Activated CD8-positive, alpha-beta T cell treated with anti-CD3 and anti-CD28 coated beads for 36 hours (primary cell): ENCODE measurements at regions not wholly inside any gene's neighbourhood (a gene's known extent, or its start where the extent isn't known, plus 50 kb on each side); places are given as distances from the start of the nearest gene placed in this dataset.
A peak's percentile ranks its signal among the peaks of the same experiment; 100 is the strongest.
"Not testable (repeated sequence)": the region's sequence is repeated elsewhere in the genome, so short reads cannot be mapped to it uniquely, and the experiment has no call there.

Experiments used
- ATAC-seq: fragments of 200-7000 bp; cut with Tn5 transposase; one replicate; pipeline ENCODE4 v1.10.0; 2021; ENCODE audit warnings: mild to moderate bottlenecking, moderate library complexity
- CTCF ChIA-PET: fragments of 350-600 bp; sonication (Branson Sonifier 250); formaldehyde crosslinking; loops from one replicate; lab custom pipeline; 2021; ENCODE audit warnings: antibody characterized with exemption; lab: Charles Lee
- POLR2A ChIA-PET: fragments of 350-600 bp; sonication (Branson Sonifier 250); formaldehyde crosslinking; loops from one replicate; lab custom pipeline; 2021; ENCODE audit warnings: antibody characterized with exemption; lab: Charles Lee
- DNase-seq: peaks from one replicate; pipeline ENCODE4 v3.0.0-alpha.2; 2020
- H3K27ac Mint-ChIP-seq: one replicate; pipeline ENCODE4 v1.8.0; 2021; ENCODE audit warnings: mild to moderate bottlenecking, mixed read lengths
- H3K27me3 Mint-ChIP-seq: one replicate; pipeline ENCODE4 v1.8.0; 2021; ENCODE audit warnings: mixed read lengths
- H3K36me3 Mint-ChIP-seq: one replicate; pipeline ENCODE4 v1.8.0; 2021; ENCODE audit warnings: low read depth, mixed read lengths
- H3K4me1 Mint-ChIP-seq: one replicate; pipeline ENCODE4 v1.8.0; 2021; ENCODE audit warnings: low read depth, mixed read lengths
- H3K4me3 Mint-ChIP-seq: one replicate; pipeline ENCODE4 v1.8.0; 2021; ENCODE audit warnings: mild to moderate bottlenecking, moderate library complexity, mixed read lengths
- H3K9me3 Mint-ChIP-seq: one replicate; pipeline ENCODE4 v1.8.0; 2021; ENCODE audit warnings: mixed read lengths
- intact Hi-C: fragments of 100-400 bp; cut with micrococcal nuclease; formaldehyde crosslinking; loops from one replicate; pipeline ENCODE4 v1.10.0; 2022
- TF ChIP-seq, protein P1 (sequence below): fragments of 200-600 bp; IDR thresholded peaks from one replicate; pipeline ENCODE4 v1.8.0; 2022; ENCODE audit warnings: antibody characterized with exemption, mild to moderate bottlenecking

DNA sequence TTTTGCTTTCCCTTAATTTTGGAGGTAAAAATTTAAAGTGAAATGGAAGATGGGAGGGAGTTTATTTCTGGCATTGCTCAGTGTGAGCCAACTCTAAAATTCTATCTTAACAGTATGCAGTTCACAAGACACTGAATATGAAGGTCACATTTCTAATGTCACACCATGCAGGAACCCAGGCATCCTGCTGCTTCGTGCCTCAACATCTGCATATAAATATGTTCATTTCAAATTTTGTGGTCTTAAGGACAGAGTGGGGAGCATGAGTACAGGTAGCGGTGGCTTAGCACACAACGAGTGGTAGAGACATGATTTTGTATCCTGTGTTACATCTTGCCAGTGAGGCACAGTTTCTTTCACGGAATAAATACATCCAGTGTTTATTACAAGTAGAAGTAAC lies 102.4 kb downstream of the ARL4C start:
- no peaks in the 10 kb centered on the region for H3K9me3 Mint-ChIP-seq
- peaks cover 53% of the 10 kb centered on the region for H3K4me1 Mint-ChIP-seq
- H3K27ac Mint-ChIP-seq = peak overlapping the region; percentile 58
- ATAC-seq (peak; percentile 38), DNase-seq (peak; percentile 21)
- H3K36me3 Mint-ChIP-seq = no peaks in the 10 kb centered on the region
- TF ChIP-seq, protein P1, sequence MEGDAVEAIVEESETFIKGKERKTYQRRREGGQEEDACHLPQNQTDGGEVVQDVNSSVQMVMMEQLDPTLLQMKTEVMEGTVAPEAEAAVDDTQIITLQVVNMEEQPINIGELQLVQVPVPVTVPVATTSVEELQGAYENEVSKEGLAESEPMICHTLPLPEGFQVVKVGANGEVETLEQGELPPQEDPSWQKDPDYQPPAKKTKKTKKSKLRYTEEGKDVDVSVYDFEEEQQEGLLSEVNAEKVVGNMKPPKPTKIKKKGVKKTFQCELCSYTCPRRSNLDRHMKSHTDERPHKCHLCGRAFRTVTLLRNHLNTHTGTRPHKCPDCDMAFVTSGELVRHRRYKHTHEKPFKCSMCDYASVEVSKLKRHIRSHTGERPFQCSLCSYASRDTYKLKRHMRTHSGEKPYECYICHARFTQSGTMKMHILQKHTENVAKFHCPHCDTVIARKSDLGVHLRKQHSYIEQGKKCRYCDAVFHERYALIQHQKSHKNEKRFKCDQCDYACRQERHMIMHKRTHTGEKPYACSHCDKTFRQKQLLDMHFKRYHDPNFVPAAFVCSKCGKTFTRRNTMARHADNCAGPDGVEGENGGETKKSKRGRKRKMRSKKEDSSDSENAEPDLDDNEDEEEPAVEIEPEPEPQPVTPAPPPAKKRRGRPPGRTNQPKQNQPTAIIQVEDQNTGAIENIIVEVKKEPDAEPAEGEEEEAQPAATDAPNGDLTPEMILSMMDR = no peak
- no peak overlapping the region for H3K4me3 Mint-ChIP-seq
- intact Hi-C loops = no loop called here
- ChIA-PET POLR2A (no interaction called here), CTCF (interaction anchor here (1.1 kb wide), 1 partner anchor 11 kb away, joined by 3 read pairs; no protein-coding TSS in a partner anchor)
- H3K27me3 Mint-ChIP-seq = no peaks in the 10 kb centered on the region

DNA sequence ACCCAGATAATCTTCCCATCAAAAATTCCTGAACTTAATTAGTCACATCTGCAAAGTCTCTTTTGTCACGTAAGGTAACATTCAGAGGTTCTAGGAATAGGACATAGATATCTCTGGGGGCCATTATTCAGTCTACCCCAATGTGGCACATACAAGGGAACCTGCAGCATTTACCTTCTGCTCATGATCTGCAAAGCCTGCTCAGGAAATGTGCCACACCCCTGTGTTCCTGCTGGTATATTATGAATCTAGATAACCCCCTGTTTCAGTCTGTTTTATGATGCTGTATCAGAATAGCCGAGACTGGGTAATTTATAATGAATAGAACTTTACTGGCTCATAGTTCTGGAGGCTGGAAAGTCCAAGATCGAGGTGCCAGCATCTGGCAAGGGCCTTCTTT lies 103.5 kb downstream of the ARL4C start:
- Mint-ChIP-seq H3K27ac (peak overlapping the region; percentile 22), H3K4me3 (no peak overlapping the region), H3K27me3 (no peaks in the 10 kb centered on the region), H3K36me3 (no peaks in the 10 kb centered on the region), H3K4me1 (peaks cover 47% of the 10 kb centered on the region), H3K9me3 (no peaks in the 10 kb centered on the region)
- DNase-seq = no peak
- intact Hi-C loops = no loop called here
- no peak for ATAC-seq
- POLR2A ChIA-PET = no interaction called here
- CTCF ChIA-PET = no interaction called here
- TF ChIP-seq, protein P1 = no peak

DNA sequence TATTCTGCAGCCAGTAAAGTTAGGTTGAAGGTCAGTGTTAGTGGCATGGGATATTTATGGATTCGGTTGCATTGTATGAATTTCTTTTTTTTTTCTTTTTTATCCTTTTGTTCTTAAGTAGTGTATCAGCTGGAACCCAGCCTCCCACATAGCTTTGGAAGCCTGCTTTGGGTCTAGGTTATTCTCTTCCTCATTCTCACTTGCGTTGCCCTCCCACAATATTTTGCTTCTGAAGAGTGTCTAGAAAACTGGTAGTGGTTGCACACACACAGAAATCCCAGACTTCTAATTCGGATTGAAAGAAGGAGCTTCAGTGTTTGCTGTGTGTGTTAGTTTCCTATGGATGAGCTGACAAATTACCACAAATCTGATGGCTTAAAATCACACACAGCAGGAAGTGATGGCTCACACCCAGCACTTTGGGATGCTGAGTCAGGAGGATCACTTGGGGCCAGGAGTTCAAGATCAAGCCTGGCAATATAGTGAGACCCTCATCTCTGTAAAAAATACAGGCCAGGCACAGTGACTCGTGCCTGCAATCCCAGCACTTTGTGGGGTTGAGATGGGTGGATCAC lies 104.8 kb downstream of the ARL4C start:
- CTCF ChIA-PET = interaction anchor here (1.1 kb wide), 1 partner anchor 103 kb away, joined by 3 read pairs; no protein-coding TSS in a partner anchor
- DNase-seq = no peak
- intact Hi-C loops = no loop called here
- Mint-ChIP-seq H3K9me3 (no peaks in the 10 kb centered on the region), H3K27me3 (no peaks in the 10 kb centered on the region), H3K27ac (peak overlapping the region; percentile 50), H3K36me3 (no peaks in the 10 kb centered on the region), H3K4me1 (peaks cover 47% of the 10 kb centered on the region), H3K4me3 (no peak overlapping the region)
- TF ChIP-seq, protein P1 = no peak
- POLR2A ChIA-PET = interaction anchor here (0.8 kb wide), 1 partner anchor 62 kb away, joined by 4 read pairs; no protein-coding TSS in a partner anchor
- no peak for ATAC-seq

DNA sequence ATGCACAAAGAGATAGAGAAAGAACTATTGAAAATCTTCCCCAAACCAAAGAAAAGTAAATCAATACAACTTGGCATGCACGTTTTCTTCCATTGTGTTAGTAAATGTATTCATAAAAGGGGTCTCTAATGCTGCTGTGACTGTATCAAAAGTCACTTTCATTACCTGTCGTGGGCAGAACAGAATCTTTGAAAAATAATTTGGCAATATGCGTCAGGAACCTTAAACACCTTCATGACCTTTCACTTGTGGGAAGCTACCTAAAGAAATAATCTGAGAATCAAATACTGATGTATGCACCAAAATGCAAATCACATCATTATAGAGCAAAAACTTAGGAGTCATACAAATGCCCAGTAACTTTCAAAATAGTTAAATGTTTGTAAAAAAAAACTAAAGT lies 105.3 kb downstream of the ARL4C start:
- Mint-ChIP-seq H3K36me3 (no peaks in the 10 kb centered on the region), H3K27ac (peak overlapping the region; percentile 56), H3K27me3 (no peaks in the 10 kb centered on the region), H3K9me3 (no peaks in the 10 kb centered on the region), H3K4me1 (peaks cover 46% of the 10 kb centered on the region), H3K4me3 (no peak overlapping the region)
- intact Hi-C loops = no loop called here
- ChIA-PET POLR2A (interaction anchor here (0.8 kb wide), 1 partner anchor 63 kb away, joined by 4 read pairs; no protein-coding TSS in a partner anchor), CTCF (interaction anchor here (1.1 kb wide), 1 partner anchor 103 kb away, joined by 3 read pairs; no protein-coding TSS in a partner anchor)
- TF ChIP-seq, protein P1 = no peak
- ATAC-seq (peak; percentile 60), DNase-seq (no peak)

DNA sequence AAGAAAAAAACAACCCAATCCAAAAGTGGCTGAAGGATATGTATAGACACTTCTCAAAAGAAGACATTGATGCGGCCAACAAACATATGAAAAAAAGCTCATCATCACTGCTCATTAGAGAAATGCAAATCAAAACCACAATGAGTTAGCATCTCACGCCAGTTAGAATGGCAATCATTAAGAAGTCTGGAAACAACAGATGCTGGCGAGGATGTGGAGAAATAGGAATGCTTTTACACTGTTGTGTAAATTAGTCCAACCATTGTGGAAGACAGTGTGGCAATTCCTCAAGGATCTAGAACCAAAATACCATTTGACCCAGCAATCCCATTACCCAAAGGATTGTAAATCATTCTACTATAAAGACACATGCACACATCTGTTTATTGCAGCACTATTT lies 107.2 kb downstream of the ARL4C start:
- H3K27ac Mint-ChIP-seq, H3K36me3 Mint-ChIP-seq: not testable (repeated sequence)

More for the DNA sequence above, 107.2 kb downstream of the ARL4C start:
- CTCF ChIA-PET, intact Hi-C loops, ATAC-seq, H3K4me3 Mint-ChIP-seq, H3K27me3 Mint-ChIP-seq, H3K9me3 Mint-ChIP-seq, DNase-seq, POLR2A ChIA-PET: not testable (repeated sequence)
- H3K4me1 Mint-ChIP-seq = peaks cover 37% of the 10 kb centered on the region
